ENCODE measurements at regions not wholly inside any gene's neighbourhood (a gene's known extent, or its start where the extent isn't known, plus 50 kb on each side); places are given as distances from the start of the nearest gene placed in this dataset.

DNA sequence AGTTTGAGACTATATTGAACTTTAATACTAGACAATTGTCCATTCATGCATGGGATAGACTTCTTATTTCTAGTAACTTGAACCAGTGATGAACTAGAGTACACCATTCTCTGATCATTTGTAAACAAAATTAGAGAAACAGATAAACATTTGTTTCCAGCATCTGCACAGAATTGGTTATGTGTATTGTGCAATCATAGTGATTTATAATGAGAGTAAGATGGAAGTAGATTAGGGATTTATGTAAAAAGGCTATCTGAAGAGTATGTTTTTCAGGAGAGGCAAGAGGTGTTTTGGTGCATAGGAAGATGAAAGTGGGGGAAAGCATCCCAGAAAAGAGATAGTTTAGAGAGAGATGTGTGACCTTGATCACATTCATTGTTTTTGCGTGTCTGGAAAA lies 695.0 kb downstream of the SQOR start:
- no peak for ATAC-seq (replicated peaks in 6 of 8)
- Histone ChIP-seq H3K4me3 (no peak overlapping the region), H3K27ac (no peak overlapping the region), H3K4me1 (replicated peaks in 1 of 2) (peaks cover 0 to 4% of the 10 kb centered on the region in 2 donors)
- WGBS, 10 experiments, result 20 to 100% (median 69%) methylated on average over 1 of the region's 1 CpG; no CpG with 5 or more reads in 4 of the 10 experiments
- in situ Hi-C loops (cut with MboI; ENCODE audit: low pct_unique_long_range_greater_than_20kb in 2 of 9, low sequenced_read_pairs in 9 of 9, unreplicated experiment in 9 of 9), result no loop called here

DNA sequence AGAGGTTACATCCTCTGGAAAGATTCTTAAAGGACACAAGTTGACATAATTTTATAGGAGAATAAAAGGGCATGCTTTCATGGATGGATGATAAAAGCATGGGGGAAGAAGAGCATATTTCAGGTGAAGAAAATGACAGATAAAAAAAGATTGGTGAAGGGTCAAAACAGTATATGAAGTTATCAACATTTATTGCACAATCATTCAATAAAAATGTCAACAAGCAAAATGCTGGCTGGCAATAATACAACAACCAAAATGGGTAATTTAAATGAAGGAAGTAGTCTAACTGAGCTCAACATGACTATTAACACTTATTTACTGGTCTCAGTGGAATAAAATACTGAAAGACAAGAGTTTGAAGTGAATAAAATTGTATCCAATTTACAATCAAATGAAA lies 696.7 kb downstream of the SQOR start:
- ATAC-seq (replicated peaks in 6 of 8), result no peak
- in situ Hi-C loops (cut with MboI; ENCODE audit: low pct_unique_long_range_greater_than_20kb in 2 of 9, low sequenced_read_pairs in 9 of 9, unreplicated experiment in 9 of 9), result no loop called here
- Histone ChIP-seq H3K4me1 (replicated peaks in 1 of 2) (peaks cover 0 to 4% of the 10 kb centered on the region in 2 donors), H3K27ac (no peak overlapping the region), H3K4me3 (no peak overlapping the region)

DNA sequence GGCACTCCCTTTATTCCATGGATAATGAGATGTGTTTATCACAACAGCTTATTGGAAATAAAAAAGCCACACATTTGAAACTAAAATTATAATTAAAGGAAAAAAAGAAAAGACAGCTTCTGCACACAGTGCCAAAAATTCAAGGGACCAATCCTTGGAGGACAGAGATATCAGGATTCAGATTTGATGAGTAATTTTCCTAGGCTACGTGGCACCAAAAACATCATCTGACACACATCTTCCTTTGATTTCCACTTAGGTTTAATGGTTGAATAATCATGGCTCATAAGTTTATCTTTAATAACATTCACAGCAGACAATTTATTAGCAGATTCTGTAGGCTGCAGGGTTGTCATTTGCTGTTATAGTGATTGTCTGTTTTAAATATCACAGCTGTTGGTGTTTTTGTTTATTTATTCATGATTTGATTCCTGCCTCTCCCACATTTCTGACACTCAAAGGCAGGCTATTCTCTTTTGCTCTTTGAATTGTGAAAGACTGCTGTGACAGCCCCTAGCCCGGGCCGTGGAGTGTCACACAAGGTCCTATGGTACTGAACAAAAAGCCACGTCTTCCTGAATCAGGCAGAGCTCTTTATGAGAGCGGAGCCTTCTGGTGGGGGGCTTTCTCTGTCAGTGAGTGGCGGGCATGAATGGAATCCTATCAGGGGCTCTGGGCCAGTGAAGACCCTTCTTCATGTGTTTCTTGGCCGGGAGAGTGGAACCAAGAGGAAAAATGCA lies 708.5 kb downstream of the SQOR start:
- in situ Hi-C loops (cut with MboI; ENCODE audit: low pct_unique_long_range_greater_than_20kb in 2 of 9, low sequenced_read_pairs in 9 of 9, unreplicated experiment in 9 of 9), result no loop called here
- 0 to 83% (median 46%) methylated on average over 1 to 7 of the region's 7 CpGs; no CpG with 5 or more reads in 3 of the 10 experiments for whole genome bisulfite sequencing, 10 experiments
- H3K27ac ChIP-seq, result no peak overlapping the region
- peaks cover 12% of the 10 kb centered on the region in 2 donors for H3K4me1 ChIP-seq (replicated peaks in 1 of 2)
- H3K4me3 ChIP-seq, result no peak overlapping the region
- peak in 5 of 8 experiments; percentile 32 to 71 (median 65) for ATAC-seq (replicated peaks in 6 of 8)

DNA sequence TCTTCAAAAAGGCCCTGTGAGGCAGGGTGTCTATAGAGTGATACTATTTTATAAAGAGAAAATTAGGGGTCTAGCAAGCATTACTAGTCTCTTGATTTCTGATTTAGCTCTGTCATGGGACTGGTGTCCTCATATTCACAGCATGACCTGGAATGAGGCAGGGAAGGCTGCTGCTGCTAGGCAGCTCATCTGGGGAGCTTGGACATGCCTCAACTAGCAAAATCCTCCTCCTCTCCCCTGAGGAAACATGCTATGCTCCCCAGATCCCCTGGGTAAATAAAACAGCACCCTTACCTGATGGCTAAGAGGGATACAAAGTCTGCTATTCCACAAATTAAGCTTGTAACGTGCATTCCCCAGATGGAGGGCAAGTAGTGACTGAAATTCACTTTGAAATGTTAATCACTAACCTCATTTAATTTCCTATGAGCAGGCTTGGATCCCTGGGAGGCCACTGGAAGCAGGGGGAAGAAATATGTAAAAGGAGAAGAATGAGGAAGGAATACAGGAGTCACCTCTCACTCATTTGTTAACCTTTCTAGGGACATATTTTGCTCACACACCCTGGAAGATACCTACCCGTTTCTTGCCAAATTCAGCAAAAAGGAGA lies 709.4 kb downstream of the SQOR start:
- Histone ChIP-seq H3K4me3 (no peak overlapping the region), H3K27ac (no peak overlapping the region), H3K4me1 (replicated peaks in 1 of 2) (peaks cover 12% of the 10 kb centered on the region in 2 donors)
- ATAC-seq (replicated peaks in 6 of 8), result peak in 4 of 8 experiments; percentile 12 to 50 (median 29)
- WGBS, 10 experiments, result 0 to 83% (median 37%) methylated on average over 1 to 2 of the region's 2 CpGs; no CpG with 5 or more reads in 3 of the 10 experiments
- in situ Hi-C loops (cut with MboI; ENCODE audit: low pct_unique_long_range_greater_than_20kb in 2 of 9, low sequenced_read_pairs in 9 of 9, unreplicated experiment in 9 of 9), result no loop called here

DNA sequence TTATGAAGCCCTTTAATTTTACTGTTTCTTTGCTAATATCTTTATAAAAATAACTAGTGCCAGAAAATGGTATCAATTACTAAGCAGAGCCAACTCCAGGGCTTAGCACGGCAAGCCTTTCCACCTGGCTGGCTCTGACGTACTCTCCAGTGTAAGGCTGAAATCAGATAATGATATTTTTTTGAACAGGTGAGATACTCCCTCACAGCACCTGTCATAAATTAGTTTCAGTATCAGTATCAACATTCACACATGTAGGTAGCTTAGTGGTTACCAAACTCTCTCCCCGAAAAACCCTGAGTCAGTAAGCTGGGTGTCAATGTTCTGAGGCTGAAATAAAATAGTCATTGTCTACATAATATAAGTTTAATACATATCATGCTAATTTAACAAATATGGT lies 710.1 kb downstream of the SQOR start:
- Histone ChIP-seq H3K4me3 (no peak overlapping the region), H3K4me1 (replicated peaks in 1 of 2) (peaks cover 12% of the 10 kb centered on the region in 2 donors), H3K27ac (no peak overlapping the region)
- WGBS, 10 experiments, result 53 to 100% (median 96%) methylated on average over 1 to 3 of the region's 3 CpGs; no CpG with 5 or more reads in 3 of the 10 experiments
- ATAC-seq (replicated peaks in 6 of 8), result no peak
- in situ Hi-C loops (cut with MboI; ENCODE audit: low pct_unique_long_range_greater_than_20kb in 2 of 9, low sequenced_read_pairs in 9 of 9, unreplicated experiment in 9 of 9), result no loop called here

DNA sequence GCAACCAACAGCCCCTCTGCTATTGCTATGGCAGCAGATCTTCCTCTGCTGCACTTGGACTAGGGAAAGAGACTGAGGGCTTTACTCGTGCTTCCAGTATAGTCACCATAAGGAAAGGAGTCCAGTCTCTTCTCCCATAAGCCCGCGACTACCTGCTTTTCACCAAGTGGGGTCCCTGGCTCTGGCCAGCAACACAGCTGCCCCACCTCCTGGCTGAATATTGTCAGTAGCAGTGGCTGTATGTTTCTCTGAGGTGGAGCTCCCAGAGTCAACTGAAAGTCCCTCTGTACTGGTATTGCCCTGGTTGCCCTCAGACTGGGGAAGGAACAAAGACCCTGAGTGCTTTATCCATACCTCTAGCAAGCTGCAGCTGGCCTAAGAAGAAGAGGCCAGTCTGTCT lies 719.6 kb downstream of the SQOR start:
- 100% methylated on average over 2 of the region's 3 CpGs; no CpG with 5 or more reads in 9 of the 10 experiments for WGBS, 10 experiments
- ATAC-seq (replicated peaks in 6 of 8), result no peak
- Histone ChIP-seq H3K4me1 (replicated peaks in 1 of 2) (no peaks in the 10 kb centered on the region), H3K4me3 (no peak overlapping the region), H3K27ac (no peak overlapping the region)
- in situ Hi-C loops (cut with MboI; ENCODE audit: low pct_unique_long_range_greater_than_20kb in 2 of 9, low sequenced_read_pairs in 9 of 9, unreplicated experiment in 9 of 9), result no loop called here

DNA sequence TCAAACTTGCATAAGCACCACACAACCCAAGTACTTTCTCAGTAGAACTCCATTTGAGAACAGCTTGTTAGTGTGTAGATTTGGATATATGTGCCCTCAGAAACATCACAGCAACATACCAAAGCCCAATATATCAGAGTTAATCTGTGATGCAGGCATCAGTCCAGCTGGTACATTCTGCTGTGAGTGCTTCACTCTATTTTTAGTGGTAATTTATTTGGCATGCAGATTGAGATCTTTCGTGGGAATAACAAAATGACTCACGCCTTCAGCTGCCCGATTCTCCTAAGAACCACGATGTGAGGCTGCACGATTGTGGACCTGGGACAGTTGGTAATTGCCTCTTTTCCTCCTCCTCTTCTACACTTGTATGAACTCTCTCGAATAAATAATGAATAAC lies 730.7 kb downstream of the SQOR start:
- ATAC-seq (replicated peaks in 6 of 8), result peak in 7 of 8 experiments; percentile 14 to 61 (median 43)
- Histone ChIP-seq H3K27ac (no peak overlapping the region), H3K4me3 (no peak overlapping the region), H3K4me1 (replicated peaks in 1 of 2) (no peaks in the 10 kb centered on the region)
- 0 to 100% (median 39%) methylated on average over 2 to 6 of the region's 6 CpGs; no CpG with 5 or more reads in 2 of the 10 experiments for WGBS, 10 experiments
- in situ Hi-C loops (cut with MboI; ENCODE audit: low pct_unique_long_range_greater_than_20kb in 2 of 9, low sequenced_read_pairs in 9 of 9, unreplicated experiment in 9 of 9), result no loop called here

DNA sequence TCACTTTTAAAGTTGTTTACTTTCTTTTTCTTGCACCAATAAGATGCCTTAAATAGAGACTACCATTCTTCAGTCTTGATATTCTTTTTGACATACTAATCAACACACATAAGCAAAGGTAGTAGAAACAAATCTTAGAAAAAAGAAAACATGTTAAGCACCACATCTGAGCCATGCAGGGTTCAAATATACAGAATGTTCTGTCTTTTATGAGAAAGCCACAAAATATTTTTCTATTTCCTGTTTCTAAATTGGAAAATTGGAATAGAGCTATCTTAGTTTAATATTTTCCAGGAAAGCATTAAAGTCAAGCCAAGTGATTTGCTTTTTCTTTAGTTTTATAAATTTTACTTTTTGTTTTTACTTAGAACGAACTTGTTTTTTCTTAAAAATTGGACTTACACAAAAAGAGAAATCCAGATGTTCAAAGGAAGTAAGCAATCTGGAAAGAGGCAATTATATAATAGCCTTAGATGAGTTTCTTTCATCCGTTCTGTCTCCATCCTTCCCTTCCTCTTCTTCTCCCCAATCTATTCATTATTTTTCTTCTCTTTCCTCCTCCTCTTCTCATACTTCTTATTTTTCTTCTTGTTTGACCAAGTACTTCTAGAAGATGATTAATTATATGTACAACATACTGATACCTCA lies 731.7 kb downstream of the SQOR start:
- no peaks in the 10 kb centered on the region for H3K4me1 ChIP-seq (replicated peaks in 1 of 2)
- in situ Hi-C loops (cut with MboI; ENCODE audit: low pct_unique_long_range_greater_than_20kb in 2 of 9, low sequenced_read_pairs in 9 of 9, unreplicated experiment in 9 of 9), result no loop called here
- ATAC-seq (replicated peaks in 6 of 8), result no peak
- WGBS, 10 experiments, result 0 to 100% (median 72%) methylated on average over 2 of the region's 2 CpGs
- H3K4me3 ChIP-seq, result no peak overlapping the region
- no peak overlapping the region for H3K27ac ChIP-seq

DNA sequence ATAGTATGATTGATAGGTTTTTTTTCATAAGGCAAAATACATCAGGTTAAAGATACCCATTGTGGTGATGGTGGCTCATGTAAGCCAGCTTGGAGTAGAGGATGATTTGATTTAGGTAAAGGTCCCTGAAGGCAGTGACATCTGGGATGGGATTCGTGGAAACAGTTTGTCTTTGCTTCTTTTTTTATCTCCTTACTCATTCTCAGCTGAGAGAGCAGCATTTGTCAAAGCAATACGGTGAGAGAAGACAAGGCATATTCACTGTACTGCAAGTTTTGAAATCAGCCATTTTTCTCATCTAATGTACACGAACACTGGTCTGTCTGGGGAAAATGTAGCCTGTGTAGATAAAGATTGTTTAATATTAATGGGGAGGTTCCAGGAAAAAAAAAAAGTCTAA lies 749.1 kb downstream of the SQOR start:
- Histone ChIP-seq H3K27ac (no peak overlapping the region), H3K4me3 (no peak overlapping the region), H3K4me1 (replicated peaks in 1 of 2) (peaks cover 0 to 8% of the 10 kb centered on the region in 2 donors)
- in situ Hi-C loops (cut with MboI; ENCODE audit: low pct_unique_long_range_greater_than_20kb in 2 of 9, low sequenced_read_pairs in 9 of 9, unreplicated experiment in 9 of 9), result no loop called here
- 11 to 100% (median 45%) methylated on average over 1 to 3 of the region's 3 CpGs; no CpG with 5 or more reads in 1 of the 10 experiments for WGBS, 10 experiments
- peak in 5 of 8 experiments; percentile 59 to 80 (median 71) for ATAC-seq (replicated peaks in 6 of 8)

DNA sequence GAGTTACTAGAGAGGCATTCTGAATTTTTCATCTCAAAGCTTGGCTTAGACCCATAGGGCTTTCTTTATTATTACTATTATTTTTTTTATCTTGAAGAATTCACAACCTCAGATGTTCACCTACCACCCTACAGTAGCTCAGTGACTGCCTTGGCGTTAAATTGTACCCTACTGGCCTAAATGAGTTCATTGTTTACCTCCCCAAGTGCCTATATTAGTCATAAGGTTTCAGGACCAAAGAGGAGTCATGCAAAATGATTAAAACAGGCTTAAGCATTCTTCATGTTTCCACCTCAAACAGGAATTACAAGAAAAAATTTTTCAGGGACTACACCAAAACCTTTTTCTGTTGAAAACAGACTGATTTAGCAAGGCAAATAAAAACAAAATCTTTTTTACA lies 751.5 kb downstream of the SQOR start:
- peak in 2 of 8 experiments; percentile 22 to 54 for ATAC-seq (replicated peaks in 6 of 8)
- in situ Hi-C loops (cut with MboI; ENCODE audit: low pct_unique_long_range_greater_than_20kb in 2 of 9, low sequenced_read_pairs in 9 of 9, unreplicated experiment in 9 of 9), result no loop called here
- Histone ChIP-seq H3K27ac (no peak overlapping the region), H3K4me1 (replicated peaks in 1 of 2) (peaks cover 0 to 8% of the 10 kb centered on the region in 2 donors), H3K4me3 (no peak overlapping the region)
- 0 to 88% (median 67%) methylated on average over 1 of the region's 1 CpG; no CpG with 5 or more reads in 3 of the 10 experiments for WGBS, 10 experiments

DNA sequence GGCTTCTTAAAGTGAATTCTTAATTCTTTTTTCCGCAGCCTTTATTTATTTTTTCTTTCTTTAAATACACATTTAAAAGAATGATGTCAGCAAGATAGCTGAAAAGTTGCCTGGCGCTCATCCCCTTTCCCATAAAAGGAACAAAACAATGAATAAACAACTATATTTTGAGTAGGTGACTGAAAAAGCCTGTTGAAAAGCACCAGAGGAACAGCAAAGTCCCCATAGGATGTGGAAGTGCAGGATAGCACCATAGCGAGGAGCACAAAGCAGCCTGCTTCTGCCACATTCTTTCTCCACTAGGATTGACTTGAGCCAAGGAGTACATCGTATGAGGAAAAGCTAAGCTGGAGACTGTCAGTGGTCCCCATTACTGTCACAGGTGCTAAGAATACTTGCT lies 754.9 kb downstream of the SQOR start:
- H3K4me3 ChIP-seq, result no peak overlapping the region
- H3K27ac ChIP-seq, result no peak overlapping the region
- peak in 1 of 8 experiments; percentile 67 for ATAC-seq (replicated peaks in 6 of 8)
- WGBS, 10 experiments, result 28 to 100% (median 90%) methylated on average over 1 to 4 of the region's 4 CpGs; no CpG with 5 or more reads in 1 of the 10 experiments
- H3K4me1 ChIP-seq (replicated peaks in 1 of 2), result peaks cover 0 to 4% of the 10 kb centered on the region in 2 donors
- in situ Hi-C loops (cut with MboI; ENCODE audit: low pct_unique_long_range_greater_than_20kb in 2 of 9, low sequenced_read_pairs in 9 of 9, unreplicated experiment in 9 of 9), result no loop called here

DNA sequence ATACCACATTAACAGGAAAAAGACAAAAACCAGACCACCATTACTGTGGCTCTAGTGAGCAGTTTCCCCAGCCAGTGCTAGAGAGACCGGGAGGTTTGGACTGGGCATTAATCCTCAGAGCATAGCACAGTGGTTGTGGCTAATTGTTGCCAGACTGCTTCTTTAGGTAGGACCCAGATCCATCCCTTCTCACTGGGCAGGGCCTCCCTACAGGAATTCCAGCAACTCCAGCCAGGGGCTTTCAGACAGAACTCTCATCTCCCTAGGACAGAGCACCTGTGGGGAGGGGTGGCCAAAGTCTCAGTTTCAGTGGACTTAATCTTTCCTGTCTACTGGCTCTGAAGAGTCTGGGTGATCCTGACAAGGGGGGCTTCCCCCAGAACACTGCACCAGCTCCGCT lies 759.6 kb downstream of the SQOR start:
- 0 to 100% (median 83%) methylated on average over 1 of the region's 2 CpGs; no CpG with 5 or more reads in 6 of the 10 experiments for WGBS, 10 experiments
- Histone ChIP-seq H3K4me1 (replicated peaks in 1 of 2) (no peaks in the 10 kb centered on the region), H3K4me3 (no peak overlapping the region), H3K27ac (no peak overlapping the region)
- ATAC-seq (replicated peaks in 6 of 8), result no peak
- in situ Hi-C loops (cut with MboI; ENCODE audit: low pct_unique_long_range_greater_than_20kb in 2 of 9, low sequenced_read_pairs in 9 of 9, unreplicated experiment in 9 of 9), result no loop called here

DNA sequence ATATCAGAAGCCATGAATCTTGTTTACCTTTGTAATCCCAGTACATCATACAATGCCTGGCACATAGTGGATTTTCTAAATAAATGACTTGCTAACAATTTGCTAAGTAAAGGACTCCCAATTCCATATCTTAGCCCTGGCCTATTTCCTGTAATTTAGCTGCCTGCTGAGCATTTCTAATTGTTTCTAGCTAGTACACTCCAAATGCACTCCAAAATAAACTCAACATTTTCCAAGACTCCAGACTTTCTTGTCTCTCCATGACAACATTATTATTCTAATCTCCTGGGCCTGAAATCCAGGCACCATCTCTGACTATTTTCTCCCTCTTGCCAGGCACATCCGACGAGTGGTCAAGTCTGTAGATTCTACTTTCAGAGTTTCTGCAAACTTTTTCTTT lies 773.5 kb downstream of the SQOR start:
- H3K4me1 ChIP-seq (replicated peaks in 1 of 2), result peaks cover 9 to 10% of the 10 kb centered on the region in 2 donors
- WGBS, 10 experiments, result 0 to 100% (median 84%) methylated on average over 2 of the region's 2 CpGs; no CpG with 5 or more reads in 1 of the 10 experiments
- no peak overlapping the region for H3K4me3 ChIP-seq
- no peak overlapping the region for H3K27ac ChIP-seq
- in situ Hi-C loops (cut with MboI; ENCODE audit: low pct_unique_long_range_greater_than_20kb in 2 of 9, low sequenced_read_pairs in 9 of 9, unreplicated experiment in 9 of 9), result no loop called here
- no peak for ATAC-seq (replicated peaks in 6 of 8)

Measured in motor neuron (in vitro differentiated cells).